B cell (primary cell): ENCODE measurements at regions not wholly inside any gene's neighbourhood (a gene's known extent, or its start where the extent isn't known, plus 50 kb on each side); places are given as distances from the start of the nearest gene placed in this dataset.

Experiments
- ATAC-seq: fragments of 200-7000 bp; cut with Tn5 transposase; one replicate; pipeline ENCODE4 v1.10.0; 2021; ENCODE audit warnings: low read depth, mild to moderate bottlenecking, moderate number of reproducible peaks, moderate library complexity
- CTCF ChIA-PET: fragments of 350-600 bp; sonication (Branson Sonifier 250); formaldehyde crosslinking; loops from one replicate; lab custom pipeline; 2021; ENCODE audit warnings: antibody characterized with exemption, inconsistent platforms; lab: Charles Lee
- POLR2A ChIA-PET: fragments of 350-600 bp; sonication (Branson Sonifier 250); formaldehyde crosslinking; loops from one replicate; lab custom pipeline; 2021; ENCODE audit warnings: antibody characterized with exemption; lab: Charles Lee
- DNase-seq: peaks from one replicate; pipeline ENCODE4 v3.0.0; 2013
- H2AFZ ChIP-seq: 2 replicates; pipeline ENCODE4 v1.6.1; 2012; ENCODE audit warnings: mild to moderate bottlenecking, low read depth, low read length; ENCODE audit not compliant: insufficient read depth, poor library complexity, severe bottlenecking
- H3K27ac ChIP-seq, 2 donors: 1 replicate in 1 of 2; 2 replicates in 1 of 2; pipeline ENCODE4 v1.5.1; 2012 to 2013; ENCODE audit warnings: low read length in 2 of 2, mild to moderate bottlenecking in 2 of 2, moderate library complexity in 1 of 2
- H3K27me3 ChIP-seq, 4 experiments: fragments of 200-600 bp in 1 of 4; sonication (generic) in 1 of 4; replicated peaks in 1 of 4; 1 replicate in 2 of 4; 2 replicates in 2 of 4; pipeline versions ENCODE4 v1.6.1 to v1.7.0; 2013 to 2016; ENCODE audit warnings: low read length in 3 of 4, mild to moderate bottlenecking in 2 of 4, mixed read lengths in 1 of 4, moderate library complexity in 1 of 4; ENCODE audit not compliant: insufficient read depth in 4 of 4, control insufficient read depth in 3 of 4; ENCODE audit errors: control extremely low read depth in 1 of 4
- H3K36me3 ChIP-seq, 2 experiments: replicated peaks in 1 of 2; 1 replicate in 1 of 2; 2 replicates in 1 of 2; pipeline versions ENCODE4 v1.6.1 to v1.7.1; 2013; ENCODE audit warnings: low read length in 1 of 2; ENCODE audit not compliant: insufficient read depth in 2 of 2, control insufficient read depth in 1 of 2; ENCODE audit errors: control extremely low read depth in 1 of 2, extremely low read depth in 1 of 2
- H3K4me1 ChIP-seq, 2 donors: fragments of 200-600 bp in 1 of 2; sonication (generic) in 1 of 2; 1 replicate in 1 of 2; 2 replicates in 1 of 2; pipeline versions ENCODE4 v1.5.1 to v1.6.1; 2013 to 2017; ENCODE audit warnings: low read length in 2 of 2; ENCODE audit not compliant: control insufficient read depth in 2 of 2, insufficient read depth in 2 of 2
- H3K4me2 ChIP-seq: replicated peaks from 2 replicates; pipeline ENCODE3; 2012; ENCODE audit warnings: mild to moderate bottlenecking, low read depth, low read length; ENCODE audit not compliant: poor library complexity, severe bottlenecking
- H3K4me3 ChIP-seq, 5 experiments: fragments of 200-600 bp in 1 of 5; sonication (generic) in 1 of 5; 1 replicate in 3 of 5; 2 replicates in 2 of 5; pipeline versions ENCODE4 v1.5.1 to v1.7.0; 2011 to 2016; ENCODE audit warnings: low read length in 4 of 5, mild to moderate bottlenecking in 4 of 5, low read depth in 2 of 5, control low read depth in 1 of 5, moderate library complexity in 1 of 5; ENCODE audit not compliant: insufficient read depth in 1 of 5; ENCODE audit errors: control extremely low read depth in 1 of 5, extremely low read depth in 1 of 5
- H3K79me2 ChIP-seq: fragments of 200-600 bp; sonication (generic); one replicate; pipeline ENCODE4 v1.6.0; 2016; ENCODE audit warnings: low read length; ENCODE audit not compliant: control insufficient read depth, insufficient read depth
- H3K9ac ChIP-seq: fragments of 200-600 bp; sonication (generic); 2 replicates; pipeline ENCODE4 v1.6.1; 2017; ENCODE audit warnings: mild to moderate bottlenecking, low read length, moderate library complexity
- H3K9me3 ChIP-seq, 3 donors: one replicate each; pipeline versions ENCODE4 v1.6.1 to v1.7.1; 2013; ENCODE audit warnings: low read length in 2 of 3; ENCODE audit not compliant: control insufficient read depth in 2 of 3, insufficient read depth in 1 of 3; ENCODE audit errors: control extremely low read depth in 1 of 3
- H4K20me1 ChIP-seq: 2 replicates; pipeline ENCODE4 v1.6.0; 2012; ENCODE audit warnings: mild to moderate bottlenecking, low read length; ENCODE audit not compliant: insufficient read depth, control insufficient read depth, poor library complexity, severe bottlenecking
- H3K27ac Mint-ChIP-seq: one replicate; pipeline ENCODE4 v1.8.0; 2021; ENCODE audit warnings: mixed read lengths
- H3K27me3 Mint-ChIP-seq: one replicate; pipeline ENCODE4 v1.8.0; 2021; ENCODE audit warnings: mixed read lengths
- H3K4me1 Mint-ChIP-seq: one replicate; pipeline ENCODE4 v1.8.0; 2021; ENCODE audit warnings: mixed read lengths
- H3K4me3 Mint-ChIP-seq: one replicate; pipeline ENCODE4 v1.8.0; 2021; ENCODE audit warnings: mixed read lengths
- H3K9me3 Mint-ChIP-seq: one replicate; pipeline ENCODE4 v1.8.0; 2022; ENCODE audit warnings: mixed read lengths; ENCODE audit not compliant: insufficient read depth
- CTCF ChIP-seq: fragments of 200-600 bp; IDR thresholded peaks from one replicate; pipeline ENCODE4 v1.8.0; 2022; ENCODE audit warnings: antibody characterized with exemption, mild to moderate bottlenecking
- EZH2 ChIP-seq: IDR thresholded peaks from 2 replicates; pipeline ENCODE4 v1.6.1; 2012; ENCODE audit warnings: borderline replicate concordance, low read depth, mild to moderate bottlenecking, moderate library complexity, low read length; ENCODE audit not compliant: insufficient read depth, poor library complexity, severe bottlenecking
- WGBS: methylation state at CpG from one replicate; pipeline ENCODE4 v1.1.5; 2013; ENCODE audit warnings: missing lambda C conversion rate; ENCODE audit not compliant: insufficient coverage; 5-methylcytosine and 5-hydroxymethylcytosine counted together
- intact Hi-C: fragments of 100-400 bp; cut with micrococcal nuclease; formaldehyde crosslinking; loops from one replicate; pipeline ENCODE4 v1.10.0; 2022

DNA sequence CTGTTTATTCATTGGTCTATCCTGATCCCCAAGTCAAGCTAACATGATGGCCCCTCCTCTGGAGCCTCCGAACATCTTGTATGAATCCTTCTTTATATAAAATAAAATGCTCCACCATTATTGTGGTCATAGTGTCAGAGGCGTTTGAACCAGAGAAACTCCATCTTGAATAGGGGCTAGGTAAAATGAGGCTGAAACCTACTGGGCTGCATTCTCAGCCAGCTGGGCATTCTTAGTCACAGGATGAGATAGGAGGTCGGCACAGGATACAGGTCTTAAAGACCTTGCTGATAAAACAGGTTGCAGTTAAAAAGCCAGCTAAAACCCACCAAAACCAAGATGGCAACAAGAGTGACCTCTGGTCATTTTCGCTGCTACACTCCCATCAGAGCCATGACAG, 905.8 kb upstream of the AUTS2 start:
- no peaks in the 10 kb centered on the region for H3K79me2 ChIP-seq
- no peaks in the 10 kb centered on the region for H3K27me3 Mint-ChIP-seq
- 76% methylated on average over 2 of the region's 4 CpGs for WGBS
- H3K27me3 ChIP-seq, result no peaks in the 10 kb centered on the region
- H3K9me3 Mint-ChIP-seq, result peaks cover 5% of the 10 kb centered on the region
- CTCF ChIA-PET, result no interaction called here
- no peaks in the 10 kb centered on the region for H3K36me3 ChIP-seq
- H3K27ac Mint-ChIP-seq, result no peak overlapping the region
- ATAC-seq (no peak), DNase-seq (no peak)
- no peak overlapping the region for H3K9ac ChIP-seq
- no peak overlapping the region for H3K4me3 ChIP-seq
- no peaks in the 10 kb centered on the region for H4K20me1 ChIP-seq
- H3K4me1 ChIP-seq, result no peaks in the 10 kb centered on the region
- H3K4me2 ChIP-seq, result no peak overlapping the region
- no peak overlapping the region for H3K27ac ChIP-seq
- intact Hi-C loops, result no loop called here
- no peaks in the 10 kb centered on the region for H3K9me3 ChIP-seq
- POLR2A ChIA-PET, result no interaction called here
- no peak overlapping the region for H3K4me3 Mint-ChIP-seq
- no peak overlapping the region for H2AFZ ChIP-seq
- no peaks in the 10 kb centered on the region for H3K4me1 Mint-ChIP-seq
- TF ChIP-seq EZH2 (no peak), CTCF (no peak)

DNA sequence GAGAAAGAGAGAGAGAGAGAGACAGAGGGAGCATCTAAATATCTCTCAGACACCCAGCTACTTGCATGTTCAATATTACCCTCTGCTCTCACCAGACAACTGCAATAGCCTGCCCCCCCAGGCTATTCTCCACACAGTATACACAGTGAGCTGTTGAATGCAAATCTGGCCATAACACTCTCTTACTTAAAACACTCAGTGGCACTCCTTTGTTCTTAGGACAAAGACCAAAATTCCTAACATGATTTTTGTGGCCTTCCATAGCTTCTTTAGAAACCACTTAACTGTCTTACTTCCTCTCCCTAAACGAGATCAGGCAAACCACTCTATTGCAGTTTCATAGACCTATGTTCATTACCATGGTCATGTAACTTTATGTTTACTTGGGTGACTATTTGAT, 903.6 kb upstream of the AUTS2 start:
- ChIA-PET CTCF (no interaction called here), POLR2A (no interaction called here)
- no peaks in the 10 kb centered on the region for H3K27me3 ChIP-seq
- intact Hi-C loops, result no loop called here
- no peaks in the 10 kb centered on the region for H4K20me1 ChIP-seq
- TF ChIP-seq EZH2 (no peak), CTCF (no peak)
- no peak overlapping the region for H3K4me3 ChIP-seq
- no peak overlapping the region for H3K27ac ChIP-seq
- peaks cover 0 to 7% (median 0%) of the 10 kb centered on the region in 3 donors for H3K9me3 ChIP-seq
- peaks cover 5% of the 10 kb centered on the region for H3K9me3 Mint-ChIP-seq
- no peaks in the 10 kb centered on the region for H3K4me1 ChIP-seq
- H3K4me2 ChIP-seq, result no peak overlapping the region
- H3K4me1 Mint-ChIP-seq, result no peaks in the 10 kb centered on the region
- no peak overlapping the region for H3K27ac Mint-ChIP-seq
- no peaks in the 10 kb centered on the region for H3K79me2 ChIP-seq
- no peak for DNase-seq
- H3K36me3 ChIP-seq, result no peaks in the 10 kb centered on the region
- no peak overlapping the region for H3K4me3 Mint-ChIP-seq
- WGBS, result no CpG with 5 or more reads among the region's 1 CpG
- H2AFZ ChIP-seq, result no peak overlapping the region
- H3K9ac ChIP-seq, result no peak overlapping the region
- no peaks in the 10 kb centered on the region for H3K27me3 Mint-ChIP-seq
- no peak for ATAC-seq
